Ascending aorta (tissue), 2 donors: ENCODE measurements at regions not wholly inside any gene's neighbourhood (a gene's known extent, or its start where the extent isn't known, plus 50 kb on each side); places are given as distances from the start of the nearest gene placed in this dataset.

ENCODE experiments used
- DNase-seq, 2 donors: peaks; one replicate each; pipeline ENCODE4 v3.0.0-alpha.2; 2019; ENCODE audit warnings: low spot score in 2 of 2
- H3K27ac ChIP-seq, 2 donors: fragments of 200-600 bp; sonication (generic); one replicate each; pipeline ENCODE4 v1.5.1; 2016 to 2017; ENCODE audit warnings: mild to moderate bottlenecking in 1 of 2
- H3K27me3 ChIP-seq: fragments of 200-600 bp; sonication (generic); one replicate; pipeline ENCODE4 v1.5.1; 2017
- H3K36me3 ChIP-seq, 2 donors: fragments of 200-600 bp; sonication (generic); one replicate each; pipeline ENCODE4 v1.5.1; 2016
- H3K4me1 ChIP-seq, 2 donors: fragments of 200-600 bp; sonication (generic); one replicate each; pipeline ENCODE4 v1.5.1; 2016 to 2017; ENCODE audit warnings: mild to moderate bottlenecking in 1 of 2
- H3K4me3 ChIP-seq, 2 donors: fragments of 200-600 bp; sonication (generic); one replicate each; pipeline ENCODE4 v1.5.1; 2016 to 2017; ENCODE audit warnings: mild to moderate bottlenecking in 1 of 2
- H3K9me3 ChIP-seq, 2 donors: fragments of 200-600 bp; sonication (generic); one replicate each; pipeline ENCODE4 v1.5.1; 2016
- CTCF ChIP-seq, 3 experiments: fragments of 200-600 bp in 2 of 3; fragments of 450-650 bp in 1 of 3; sonication (generic) in 2 of 3; IDR thresholded peaks; one replicate each; pipeline ENCODE4 v1.5.1; 2016 to 2019; ENCODE audit warnings: antibody characterized with exemption in 3 of 3, mild to moderate bottlenecking in 1 of 3, moderate library complexity in 1 of 3
- intact Hi-C: fragments of 100-400 bp; cut with DNase I; formaldehyde crosslinking; loops from one replicate; pipeline ENCODE4 v1.15.1; 2023

- no peaks in the 10 kb centered on the region for H3K9me3 ChIP-seq
- H3K36me3 ChIP-seq, result no peaks in the 10 kb centered on the region
- H3K4me3 ChIP-seq, result no peak overlapping the region
- H3K4me1 ChIP-seq, result peaks cover 0 to 4% of the 10 kb centered on the region in 2 donors
- no peaks in the 10 kb centered on the region for H3K27me3 ChIP-seq
- intact Hi-C loops, result no loop called here
- no peak for TF ChIP-seq CTCF (IDR thresholded peaks at IDR 0.05)
- no peak overlapping the region for H3K27ac ChIP-seq
- DNase-seq, result no peak
Measured at GRCh38 chr2:8494151-8494550, 187.7 kb upstream of the ID2 start.

DNA sequence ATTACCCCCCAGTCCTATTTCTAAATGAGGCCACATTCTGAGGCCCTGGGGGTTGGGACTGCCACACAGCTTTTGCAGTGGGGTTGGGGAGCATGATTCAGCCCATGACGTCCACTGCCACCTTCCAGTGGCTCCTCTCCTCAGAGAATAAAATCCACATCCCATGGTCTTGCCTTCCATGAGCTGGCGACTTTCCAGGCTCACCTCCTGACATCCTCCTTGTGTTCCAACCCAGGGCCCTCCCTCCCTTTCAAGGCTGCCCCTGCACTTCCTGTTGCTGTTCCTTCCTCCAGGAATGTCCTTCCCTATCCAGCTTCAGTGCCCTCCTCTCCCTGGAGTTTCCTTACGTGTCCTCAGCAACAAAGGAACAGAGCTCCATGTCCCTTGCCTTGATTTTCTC is 187.3 kb upstream of the ID2 start:
- intact Hi-C loops, result no loop called here
- Histone ChIP-seq H3K4me1 (peaks cover 0 to 4% of the 10 kb centered on the region in 2 donors), H3K36me3 (no peaks in the 10 kb centered on the region), H3K9me3 (no peaks in the 10 kb centered on the region), H3K27ac (no peak overlapping the region), H3K27me3 (no peaks in the 10 kb centered on the region), H3K4me3 (no peak overlapping the region)
- DNase-seq, result no peak
- TF ChIP-seq CTCF (IDR thresholded peaks at IDR 0.05), result no peak

DNA sequence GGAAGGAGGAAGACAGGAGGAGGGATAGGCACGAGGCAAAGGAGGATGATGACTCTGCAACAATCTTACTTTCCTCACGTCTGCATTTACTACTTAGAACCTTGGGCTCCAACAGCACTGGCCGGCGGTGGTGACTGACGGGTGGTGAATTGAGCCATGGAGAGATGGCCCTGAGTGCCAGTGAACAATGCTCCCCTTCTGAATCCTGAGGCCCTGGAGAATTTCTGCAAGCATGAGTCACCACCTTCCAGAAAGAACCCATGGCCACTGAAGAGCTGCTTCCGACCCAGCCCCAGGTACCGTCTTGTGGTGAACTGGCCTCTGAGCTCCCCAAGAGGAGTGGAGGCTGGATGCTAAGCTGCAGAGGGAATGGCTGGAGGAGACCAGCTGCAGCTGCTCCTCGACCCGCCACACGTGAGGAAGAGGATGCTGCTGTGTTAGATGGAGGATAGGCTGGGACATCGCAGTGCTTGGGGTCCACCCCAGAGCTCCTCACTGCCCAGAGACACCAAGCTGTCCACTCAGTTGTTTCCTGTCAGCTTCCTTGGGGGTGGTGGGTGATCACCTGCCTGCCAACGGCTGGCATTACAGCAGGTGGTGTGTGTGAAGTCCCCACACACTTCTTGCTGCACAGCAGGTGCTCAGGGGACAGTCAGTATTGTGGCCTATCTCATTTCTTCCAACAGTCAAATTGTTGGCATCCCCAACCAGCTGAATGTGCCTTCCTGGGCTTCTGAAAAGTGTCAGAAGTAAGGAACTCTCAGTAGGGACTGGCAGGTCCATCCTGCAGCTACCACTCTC is 186.5 kb upstream of the ID2 start:
- Histone ChIP-seq H3K27me3 (no peaks in the 10 kb centered on the region), H3K36me3 (no peaks in the 10 kb centered on the region), H3K4me3 (no peak overlapping the region), H3K9me3 (no peaks in the 10 kb centered on the region), H3K27ac (no peak overlapping the region), H3K4me1 (peaks cover 0 to under 1% of the 10 kb centered on the region in 2 donors)
- no peak for DNase-seq
- TF ChIP-seq CTCF (IDR thresholded peaks at IDR 0.05), result no peak
- intact Hi-C loops, result no loop called here

DNA sequence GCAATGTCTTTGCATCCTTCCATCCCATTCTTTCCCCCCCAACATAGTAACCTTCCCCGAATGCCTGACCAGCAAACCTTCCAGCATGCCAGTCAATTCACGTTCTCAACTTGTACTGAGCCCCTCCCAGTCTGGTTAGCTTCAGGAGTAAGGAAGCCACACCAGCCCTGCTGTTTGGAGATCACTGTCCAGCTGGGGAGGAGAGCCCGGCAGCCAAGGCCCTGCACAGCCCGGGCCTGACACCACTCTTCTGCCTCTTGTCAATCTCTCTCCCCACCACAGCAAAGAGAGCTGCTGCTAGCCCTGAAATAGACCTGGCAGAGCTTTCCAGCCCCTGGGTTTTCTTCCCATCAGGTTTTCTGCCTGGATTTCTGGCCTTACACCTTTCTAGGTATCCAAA is 185.8 kb upstream of the ID2 start:
- H3K4me3 ChIP-seq, result no peak overlapping the region
- intact Hi-C loops, result no loop called here
- no peak overlapping the region for H3K27ac ChIP-seq
- no peak for TF ChIP-seq CTCF (IDR thresholded peaks at IDR 0.05)
- H3K4me1 ChIP-seq, result no peaks in the 10 kb centered on the region
- H3K27me3 ChIP-seq, result no peaks in the 10 kb centered on the region
- DNase-seq, result no peak
- no peaks in the 10 kb centered on the region for H3K36me3 ChIP-seq
- no peaks in the 10 kb centered on the region for H3K9me3 ChIP-seq

- no peaks in the 10 kb centered on the region for H3K4me1 ChIP-seq
- no peak overlapping the region for H3K4me3 ChIP-seq
- no peaks in the 10 kb centered on the region for H3K27me3 ChIP-seq
- no peaks in the 10 kb centered on the region for H3K9me3 ChIP-seq
- H3K27ac ChIP-seq, result no peak overlapping the region
- H3K36me3 ChIP-seq, result no peaks in the 10 kb centered on the region
- intact Hi-C loops, result no loop called here
- TF ChIP-seq CTCF (IDR thresholded peaks at IDR 0.05), result no peak
- no peak for DNase-seq
Measured at GRCh38 chr2:8496617-8497016, 185.2 kb upstream of the ID2 start.
